ENCODE measurements at regions not wholly inside any gene's neighbourhood (a gene's known extent, or its start where the extent isn't known, plus 50 kb on each side); places are given as distances from the start of the nearest gene placed in this dataset.
"Not testable (repeated sequence)": the region's sequence is repeated elsewhere in the genome, so short reads cannot be mapped to it uniquely, and the experiment has no call there.

- TF ChIP-seq CTCF (IDR thresholded peaks at IDR 0.05; ENCODE audit: borderline replicate concordance, insufficient read depth, low read depth, low read length), result no peak
Measured at GRCh38 chr7:34222316-34222715, 317.0 kb downstream of the BMPER start.

GRCh38 chr7:34222722-34223121, 317.4 kb downstream of the BMPER start:
- H3K4me3 ChIP-seq (ENCODE audit: low read depth, low read length), result no peak overlapping the region
- no peak for TF ChIP-seq CTCF (IDR thresholded peaks at IDR 0.05; ENCODE audit: borderline replicate concordance, insufficient read depth, low read depth, low read length)

More at GRCh38 chr7:34222316-34222715, 317.0 kb downstream of the BMPER start:
- H3K4me3 ChIP-seq (ENCODE audit: low read depth, low read length), result no peak overlapping the region

GRCh38 chr7:34224281-34224680, 318.9 kb downstream of the BMPER start:
- no peak overlapping the region for H3K4me3 ChIP-seq (ENCODE audit: low read depth, low read length)
- no peak for TF ChIP-seq CTCF (IDR thresholded peaks at IDR 0.05; ENCODE audit: borderline replicate concordance, insufficient read depth, low read depth, low read length)

- no peak for TF ChIP-seq CTCF (IDR thresholded peaks at IDR 0.05; ENCODE audit: borderline replicate concordance, insufficient read depth, low read depth, low read length)
- H3K4me3 ChIP-seq (ENCODE audit: low read depth, low read length), result no peak overlapping the region
Measured at GRCh38 chr7:34225193-34225592, 319.9 kb downstream of the BMPER start.

GRCh38 chr7:34227525-34227924, 322.2 kb downstream of the BMPER start:
- no peak overlapping the region for H3K4me3 ChIP-seq (ENCODE audit: low read depth, low read length)

GRCh38 chr7:34235101-34235500, 329.8 kb downstream of the BMPER start:
- H3K4me3 ChIP-seq (ENCODE audit: low read depth, low read length), result not testable (repeated sequence)

More at GRCh38 chr7:34227525-34227924, 322.2 kb downstream of the BMPER start:
- no peak for TF ChIP-seq CTCF (IDR thresholded peaks at IDR 0.05; ENCODE audit: borderline replicate concordance, insufficient read depth, low read depth, low read length)

GRCh38 chr7:34236057-34236456, 330.7 kb downstream of the BMPER start:
- no peak overlapping the region for H3K4me3 ChIP-seq (ENCODE audit: low read depth, low read length)
- TF ChIP-seq CTCF (IDR thresholded peaks at IDR 0.05; ENCODE audit: borderline replicate concordance, insufficient read depth, low read depth, low read length), result no peak
